ENCODE measurements at regions not wholly inside any gene's neighbourhood (a gene's known extent, or its start where the extent isn't known, plus 50 kb on each side); places are given as distances from the start of the nearest gene placed in this dataset.

GRCh38 chr18:64720781-64721464, 572.0 kb upstream of the LINC00305 start:
- Mint-ChIP-seq H3K9me3 (no peaks in the 10 kb centered on the region), H3K4me3 (no peak overlapping the region), H3K27ac (no peak overlapping the region), H3K36me3 (no peaks in the 10 kb centered on the region), H3K27me3 (no peaks in the 10 kb centered on the region), H3K4me1 (no peaks in the 10 kb centered on the region)
- no peak for DNase-seq (ENCODE audit: low spot score in 2 of 2)
- no peak for ATAC-seq (ENCODE audit: low read depth)

GRCh38 chr18:64718808-64719207, 569.9 kb upstream of the LINC00305 start:
- H3K4me3 Mint-ChIP-seq = no peak overlapping the region
- ATAC-seq (ENCODE audit: low read depth) (no peak), DNase-seq (ENCODE audit: low spot score in 2 of 2) (no peak)
- no peaks in the 10 kb centered on the region for H3K36me3 Mint-ChIP-seq
- H3K27me3 Mint-ChIP-seq = no peaks in the 10 kb centered on the region
- peaks cover under 1% of the 10 kb centered on the region for H3K9me3 Mint-ChIP-seq
- H3K4me1 Mint-ChIP-seq = peaks cover 1% of the 10 kb centered on the region
- H3K27ac Mint-ChIP-seq = no peak overlapping the region

- Mint-ChIP-seq H3K36me3 (no peaks in the 10 kb centered on the region), H3K9me3 (peaks cover 3% of the 10 kb centered on the region), H3K27ac (no peak overlapping the region), H3K27me3 (no peaks in the 10 kb centered on the region), H3K4me3 (no peak overlapping the region), H3K4me1 (peaks cover 13% of the 10 kb centered on the region)
- ATAC-seq (ENCODE audit: low read depth) (no peak), DNase-seq (ENCODE audit: low spot score in 2 of 2) (no peak)
These were observed 568.1 kb upstream of the LINC00305 start for GRCh38 chr18:64717026-64717425.

GRCh38 chr18:64714086-64714485, 565.2 kb upstream of the LINC00305 start:
- peaks cover 15% of the 10 kb centered on the region for H3K4me1 Mint-ChIP-seq
- no peak overlapping the region for H3K4me3 Mint-ChIP-seq
- no peak overlapping the region for H3K27ac Mint-ChIP-seq
- H3K9me3 Mint-ChIP-seq = peaks cover 3% of the 10 kb centered on the region
- DNase-seq (ENCODE audit: low spot score in 2 of 2) (no peak), ATAC-seq (ENCODE audit: low read depth) (no peak)
- no peaks in the 10 kb centered on the region for H3K36me3 Mint-ChIP-seq
- H3K27me3 Mint-ChIP-seq = no peaks in the 10 kb centered on the region

- DNase-seq (ENCODE audit: low spot score in 2 of 2) (peak; percentile 16 to 44), ATAC-seq (ENCODE audit: low read depth) (peak; percentile 100)
- peaks cover 3% of the 10 kb centered on the region for H3K9me3 Mint-ChIP-seq
- peaks cover 15% of the 10 kb centered on the region for H3K4me1 Mint-ChIP-seq
- peak overlapping the region; percentile 61 for H3K4me3 Mint-ChIP-seq
- H3K27ac Mint-ChIP-seq = peak overlapping the region; percentile 68
- no peaks in the 10 kb centered on the region for H3K27me3 Mint-ChIP-seq
- H3K36me3 Mint-ChIP-seq = no peaks in the 10 kb centered on the region
These were observed 564.4 kb upstream of the LINC00305 start for GRCh38 chr18:64713284-64713683.

GRCh38 chr18:64712035-64712434, 563.1 kb upstream of the LINC00305 start:
- ATAC-seq (ENCODE audit: low read depth) (no peak), DNase-seq (ENCODE audit: low spot score in 2 of 2) (no peak)
- Mint-ChIP-seq H3K4me3 (no peak overlapping the region), H3K36me3 (no peaks in the 10 kb centered on the region), H3K4me1 (peaks cover 16% of the 10 kb centered on the region), H3K27me3 (no peaks in the 10 kb centered on the region), H3K9me3 (peaks cover 3% of the 10 kb centered on the region), H3K27ac (no peak overlapping the region)

- no peaks in the 10 kb centered on the region for H3K27me3 Mint-ChIP-seq
- peaks cover 17% of the 10 kb centered on the region for H3K4me1 Mint-ChIP-seq
- ATAC-seq (ENCODE audit: low read depth) (no peak), DNase-seq (ENCODE audit: low spot score in 2 of 2) (no peak)
- H3K27ac Mint-ChIP-seq = no peak overlapping the region
- H3K36me3 Mint-ChIP-seq = no peaks in the 10 kb centered on the region
- no peak overlapping the region for H3K4me3 Mint-ChIP-seq
- H3K9me3 Mint-ChIP-seq = peaks cover 3% of the 10 kb centered on the region
These were observed 561.4 kb upstream of the LINC00305 start for GRCh38 chr18:64710105-64710861.

- no peak overlapping the region for H3K27ac Mint-ChIP-seq
- H3K4me3 Mint-ChIP-seq = no peak overlapping the region
- DNase-seq (ENCODE audit: low spot score in 2 of 2) (no peak), ATAC-seq (ENCODE audit: low read depth) (no peak)
- no peaks in the 10 kb centered on the region for H3K27me3 Mint-ChIP-seq
- peaks cover 5% of the 10 kb centered on the region for H3K4me1 Mint-ChIP-seq
- no peaks in the 10 kb centered on the region for H3K9me3 Mint-ChIP-seq
- H3K36me3 Mint-ChIP-seq = no peaks in the 10 kb centered on the region
These were observed 558.2 kb upstream of the LINC00305 start for GRCh38 chr18:64707052-64707451.

- Mint-ChIP-seq H3K9me3 (peaks cover 4% of the 10 kb centered on the region), H3K27me3 (no peaks in the 10 kb centered on the region), H3K36me3 (peaks cover 2% of the 10 kb centered on the region), H3K4me3 (no peak overlapping the region), H3K27ac (no peak overlapping the region), H3K4me1 (peaks cover 7% of the 10 kb centered on the region)
- DNase-seq (ENCODE audit: low spot score in 2 of 2) (no peak), ATAC-seq (ENCODE audit: low read depth) (no peak)
These were observed 550.2 kb upstream of the LINC00305 start for GRCh38 chr18:64699081-64699480.

- peak; percentile 72 for ATAC-seq (ENCODE audit: low read depth)
- no peak overlapping the region for H3K4me3 Mint-ChIP-seq
- H3K9me3 Mint-ChIP-seq = peaks cover 4% of the 10 kb centered on the region
- H3K27me3 Mint-ChIP-seq = no peaks in the 10 kb centered on the region
- no peak for DNase-seq (ENCODE audit: low spot score in 2 of 2)
- H3K4me1 Mint-ChIP-seq = peaks cover 10% of the 10 kb centered on the region
- no peak overlapping the region for H3K27ac Mint-ChIP-seq
- H3K36me3 Mint-ChIP-seq = peaks cover 2% of the 10 kb centered on the region
These were observed 547.1 kb upstream of the LINC00305 start for GRCh38 chr18:64695851-64696553.

- DNase-seq (ENCODE audit: low spot score in 2 of 2) = no peak
- H3K4me1 Mint-ChIP-seq = peaks cover 11% of the 10 kb centered on the region
- ATAC-seq (ENCODE audit: low read depth) = no peak
- peaks cover 2% of the 10 kb centered on the region for H3K36me3 Mint-ChIP-seq
- no peak overlapping the region for H3K27ac Mint-ChIP-seq
- no peaks in the 10 kb centered on the region for H3K27me3 Mint-ChIP-seq
- H3K9me3 Mint-ChIP-seq = peaks cover 4% of the 10 kb centered on the region
- no peak overlapping the region for H3K4me3 Mint-ChIP-seq
These were observed 544.9 kb upstream of the LINC00305 start for GRCh38 chr18:64693766-64694165.

- Mint-ChIP-seq H3K9me3 (peaks cover 2% of the 10 kb centered on the region), H3K36me3 (peaks cover 2% of the 10 kb centered on the region), H3K27me3 (no peaks in the 10 kb centered on the region), H3K27ac (no peak overlapping the region), H3K4me3 (no peak overlapping the region), H3K4me1 (peaks cover 11% of the 10 kb centered on the region)
- ATAC-seq (ENCODE audit: low read depth) = no peak
- no peak for DNase-seq (ENCODE audit: low spot score in 2 of 2)
These were observed 543.9 kb upstream of the LINC00305 start for GRCh38 chr18:64692826-64693225.

GRCh38 chr18:64679121-64679520, 530.2 kb upstream of the LINC00305 start:
- H3K4me3 Mint-ChIP-seq = no peak overlapping the region
- peaks cover 6% of the 10 kb centered on the region for H3K36me3 Mint-ChIP-seq
- no peak overlapping the region for H3K27ac Mint-ChIP-seq
- peaks cover 16% of the 10 kb centered on the region for H3K4me1 Mint-ChIP-seq
- ATAC-seq (ENCODE audit: low read depth) (no peak), DNase-seq (ENCODE audit: low spot score in 2 of 2) (no peak)
- no peaks in the 10 kb centered on the region for H3K27me3 Mint-ChIP-seq
- peaks cover 11% of the 10 kb centered on the region for H3K9me3 Mint-ChIP-seq

- DNase-seq (ENCODE audit: low spot score in 2 of 2) (peak in 1 of 2 donors; percentile 4), ATAC-seq (ENCODE audit: low read depth) (peak; percentile 86)
- H3K27ac Mint-ChIP-seq = no peak overlapping the region
- peaks cover 15% of the 10 kb centered on the region for H3K4me1 Mint-ChIP-seq
- peak overlapping the region; percentile 14 for H3K4me3 Mint-ChIP-seq
- H3K9me3 Mint-ChIP-seq = peaks cover 10% of the 10 kb centered on the region
- no peaks in the 10 kb centered on the region for H3K27me3 Mint-ChIP-seq
- peaks cover 3% of the 10 kb centered on the region for H3K36me3 Mint-ChIP-seq
These were observed 529.2 kb upstream of the LINC00305 start for GRCh38 chr18:64678048-64678447.
